ENCODE measurements at regions not wholly inside any gene's neighbourhood (a gene's known extent, or its start where the extent isn't known, plus 50 kb on each side); places are given as distances from the start of the nearest gene placed in this dataset.
A peak's percentile ranks its signal among the peaks of the same experiment; 100 is the strongest.

GRCh38 chr18:76569644-76570419 is 74.8 kb upstream of the ZNF516 start:
- H3K27ac ChIP-seq, result no peak overlapping the region
- TF ChIP-seq CTCF (conservative IDR thresholded peaks at IDR 0.05) (no peak), ZFX (IDR thresholded peaks at IDR 0.05) (no peak)

GRCh38 chr18:76568731-76569130 is 73.7 kb upstream of the ZNF516 start:
- no peak overlapping the region for H3K27ac ChIP-seq
- TF ChIP-seq ZFX (IDR thresholded peaks at IDR 0.05) (no peak), CTCF (conservative IDR thresholded peaks at IDR 0.05) (no peak)

GRCh38 chr18:76567835-76568445 is 72.9 kb upstream of the ZNF516 start:
- TF ChIP-seq CTCF (conservative IDR thresholded peaks at IDR 0.05) (no peak), ZFX (IDR thresholded peaks at IDR 0.05) (no peak)
- H3K27ac ChIP-seq, result no peak overlapping the region

GRCh38 chr18:76566987-76567386 is 71.9 kb upstream of the ZNF516 start:
- no peak overlapping the region for H3K27ac ChIP-seq
- no peak for TF ChIP-seq CTCF (conservative IDR thresholded peaks at IDR 0.05)

- TF ChIP-seq CTCF (conservative IDR thresholded peaks at IDR 0.05) (no peak), ZFX (IDR thresholded peaks at IDR 0.05) (no peak)
- H3K27ac ChIP-seq, result peak overlapping the region; percentile 67
Measured at GRCh38 chr18:76565238-76566173, 70.5 kb upstream of the ZNF516 start.

GRCh38 chr18:76564655-76565237 is 69.7 kb upstream of the ZNF516 start:
- TF ChIP-seq CTCF (conservative IDR thresholded peaks at IDR 0.05), result no peak
- no peak for TF ChIP-seq ZFX (IDR thresholded peaks at IDR 0.05)
- H3K27ac ChIP-seq, result peak overlapping the region; percentile 67

All from C4-2B (cell line).